ENCODE measurements at regions not wholly inside any gene's neighbourhood (a gene's known extent, or its start where the extent isn't known, plus 50 kb on each side); places are given as distances from the start of the nearest gene placed in this dataset.
A peak's percentile ranks its signal among the peaks of the same experiment; 100 is the strongest.

- ChIA-PET POLR2A (no interaction called here), CTCF (no interaction called here)
- H3K4me3 ChIP-seq (ENCODE audit: low read depth in 2 of 2, low read length in 1 of 2): peak overlapping the region in 1 of 2 experiments; percentile 36; a peak in 3 of 4 replicates
- TF ChIP-seq RXRA (IDR thresholded peaks at IDR 0.05; ENCODE audit: borderline replicate concordance, low read depth): no peak
- no peak for TF ChIP-seq USF2 (IDR thresholded peaks at IDR 0.05; ENCODE audit: borderline replicate concordance, low read depth, low read length)
- no peak for TF ChIP-seq RCOR1 (IDR thresholded peaks at IDR 0.05; ENCODE audit: low read length)
- no peak for TF ChIP-seq USF1 (IDR thresholded peaks at IDR 0.05; ENCODE audit: borderline replicate concordance, low read depth)
- no peak for TF ChIP-seq EZH2phosphoT487 (IDR thresholded peaks at IDR 0.05; ENCODE audit: borderline replicate concordance, low read depth)
- TF ChIP-seq ELF1 (IDR thresholded peaks at IDR 0.05): no peak
- TF ChIP-seq RFX5 (IDR thresholded peaks at IDR 0.05; ENCODE audit: low read length): no peak
- no peak for TF ChIP-seq MXI1 (IDR thresholded peaks at IDR 0.05; ENCODE audit: low read depth, low read length)
- TF ChIP-seq CHD2 (IDR thresholded peaks at IDR 0.05; ENCODE audit: low read length, partially characterized antibody): no peak
- no peak for TF ChIP-seq ZBTB33 (IDR thresholded peaks at IDR 0.05; ENCODE audit: borderline replicate concordance, low read depth)
- no peak for TF ChIP-seq NFIC (IDR thresholded peaks at IDR 0.05; ENCODE audit: borderline replicate concordance)
- TF ChIP-seq MEF2A (IDR thresholded peaks at IDR 0.05; ENCODE audit: borderline replicate concordance, low read depth): no peak
- no peak for TF ChIP-seq PBX3 (IDR thresholded peaks at IDR 0.05)
- no peak for TF ChIP-seq MAX (IDR thresholded peaks at IDR 0.05; ENCODE audit: low read depth)
- no peak for TF ChIP-seq RAD21 (IDR thresholded peaks at IDR 0.05; ENCODE audit: low read length)
- TF ChIP-seq GABPA (IDR thresholded peaks at IDR 0.05; ENCODE audit: low read depth): no peak
- no peak for TF ChIP-seq REST (IDR thresholded peaks at IDR 0.05; ENCODE audit: low read depth, low read length)
- H3K79me2 ChIP-seq (ENCODE audit: insufficient read depth): no peaks in the 10 kb centered on the region
- H4K20me1 ChIP-seq (ENCODE audit: insufficient read depth): no peaks in the 10 kb centered on the region
- no peaks in the 10 kb centered on the region; the same call in 1 of the 2 replicates for H3K9me2 ChIP-seq
- H3K4me1 ChIP-seq (ENCODE audit: control insufficient read depth in 1 of 2, insufficient read depth in 2 of 2, low read depth in 1 of 2, low read length in 1 of 2): no peaks in the 10 kb centered on the region
- no peak for DNase-seq
- no peak overlapping the region for H3K27ac ChIP-seq (ENCODE audit: low read depth in 2 of 2, low read length in 1 of 2)
- H3F3A ChIP-seq (replicated peaks; ENCODE audit: insufficient read depth): no peaks in the 10 kb centered on the region
- no peak overlapping the region for H3K9ac ChIP-seq
- H3K36me3 ChIP-seq (replicated peaks in 1 of 2; ENCODE audit: control insufficient read depth in 1 of 2, insufficient read depth in 2 of 2, low read length in 1 of 2): no peaks in the 10 kb centered on the region
- H3K9me3 ChIP-seq: no peaks in the 10 kb centered on the region
- no peaks in the 10 kb centered on the region for H3K27me3 ChIP-seq (ENCODE audit: insufficient read depth)
- no peak overlapping the region for H2AFZ ChIP-seq (ENCODE audit: low read depth)
- WGBS (ENCODE audit: low lambda C conversion rate): 12% methylated on average over 7 of the region's 14 CpGs
- H3K4me2 ChIP-seq: no peak overlapping the region
These were observed 367.0 kb downstream of the NR4A2 start for GRCh38 chr2:155965415-155966063.
